ENCODE measurements at regions not wholly inside any gene's neighbourhood (a gene's known extent, or its start where the extent isn't known, plus 50 kb on each side); places are given as distances from the start of the nearest gene placed in this dataset.

DNA sequence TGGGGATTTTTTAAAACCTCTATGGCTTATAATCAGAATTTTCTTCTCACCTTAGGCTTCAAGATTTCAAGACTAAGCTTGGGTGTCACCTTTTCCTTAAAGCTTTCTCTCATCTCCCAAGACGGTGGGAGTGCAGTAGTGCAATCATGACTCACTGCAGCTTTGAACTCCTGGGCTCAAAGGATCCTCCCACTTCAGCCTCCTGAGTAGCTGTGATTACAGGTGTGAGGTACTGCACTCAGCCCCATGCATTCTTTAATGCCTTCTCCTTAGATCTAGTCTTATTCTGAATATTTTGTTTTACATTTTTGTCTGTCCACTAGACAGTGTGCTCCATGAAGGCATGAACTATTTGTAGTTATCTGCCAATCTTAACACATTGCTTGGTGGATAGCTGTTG, 55.7 kb upstream of the FAT3 start:
- H3K27ac ChIP-seq, result no peak overlapping the region
- DNase-seq, result no peak
- no peaks in the 10 kb centered on the region for H3K36me3 ChIP-seq (ENCODE audit: insufficient read depth in 1 of 2, low read depth in 1 of 2)
- H3K9me3 ChIP-seq, result no peaks in the 10 kb centered on the region
- intact Hi-C loops (cut with DNase I), result no loop called here
- no peak overlapping the region for H3K4me3 ChIP-seq
- 80 to 88% (median 83%) methylated on average over 1 of the region's 1 CpG for WGBS, 3 donors
- no peaks in the 10 kb centered on the region for H3K4me1 ChIP-seq
- H3K27me3 ChIP-seq (ENCODE audit: insufficient read depth in 3 of 3, low read length in 2 of 3), result no peaks in the 10 kb centered on the region
- TF ChIP-seq, protein P1, sequence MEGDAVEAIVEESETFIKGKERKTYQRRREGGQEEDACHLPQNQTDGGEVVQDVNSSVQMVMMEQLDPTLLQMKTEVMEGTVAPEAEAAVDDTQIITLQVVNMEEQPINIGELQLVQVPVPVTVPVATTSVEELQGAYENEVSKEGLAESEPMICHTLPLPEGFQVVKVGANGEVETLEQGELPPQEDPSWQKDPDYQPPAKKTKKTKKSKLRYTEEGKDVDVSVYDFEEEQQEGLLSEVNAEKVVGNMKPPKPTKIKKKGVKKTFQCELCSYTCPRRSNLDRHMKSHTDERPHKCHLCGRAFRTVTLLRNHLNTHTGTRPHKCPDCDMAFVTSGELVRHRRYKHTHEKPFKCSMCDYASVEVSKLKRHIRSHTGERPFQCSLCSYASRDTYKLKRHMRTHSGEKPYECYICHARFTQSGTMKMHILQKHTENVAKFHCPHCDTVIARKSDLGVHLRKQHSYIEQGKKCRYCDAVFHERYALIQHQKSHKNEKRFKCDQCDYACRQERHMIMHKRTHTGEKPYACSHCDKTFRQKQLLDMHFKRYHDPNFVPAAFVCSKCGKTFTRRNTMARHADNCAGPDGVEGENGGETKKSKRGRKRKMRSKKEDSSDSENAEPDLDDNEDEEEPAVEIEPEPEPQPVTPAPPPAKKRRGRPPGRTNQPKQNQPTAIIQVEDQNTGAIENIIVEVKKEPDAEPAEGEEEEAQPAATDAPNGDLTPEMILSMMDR (IDR thresholded peaks at IDR 0.05), result no peak
- no peak for ATAC-seq

DNA sequence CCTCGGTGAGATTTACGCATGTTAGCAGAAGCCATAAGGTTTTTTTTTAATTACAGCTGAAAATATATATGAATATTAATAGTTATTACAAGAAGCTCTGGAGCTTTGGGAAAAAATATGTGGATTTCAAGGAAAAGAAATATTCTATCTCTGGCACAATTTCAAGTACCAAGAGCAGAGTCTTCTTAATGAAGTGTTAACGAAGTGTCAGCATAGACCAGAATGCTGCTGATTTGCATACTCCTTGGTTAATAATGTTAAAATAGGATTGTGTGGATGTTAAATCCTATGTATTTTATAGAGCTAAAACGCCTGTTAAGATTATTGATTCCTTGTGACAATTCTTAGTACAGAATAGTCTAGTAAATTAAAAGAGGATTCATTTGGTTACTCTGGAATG, 57.0 kb upstream of the FAT3 start:
- ATAC-seq, result no peak
- 83 to 87% (median 85%) methylated on average over 4 of the region's 4 CpGs for WGBS, 3 donors
- no peaks in the 10 kb centered on the region for H3K9me3 ChIP-seq
- no peak overlapping the region for H3K27ac ChIP-seq
- H3K36me3 ChIP-seq (ENCODE audit: insufficient read depth in 1 of 2, low read depth in 1 of 2), result no peaks in the 10 kb centered on the region
- H3K4me1 ChIP-seq, result no peaks in the 10 kb centered on the region
- intact Hi-C loops (cut with DNase I), result no loop called here
- TF ChIP-seq, protein P1 (IDR thresholded peaks at IDR 0.05), result no peak
- no peak for DNase-seq
- no peaks in the 10 kb centered on the region for H3K27me3 ChIP-seq (ENCODE audit: insufficient read depth in 3 of 3, low read length in 2 of 3)
- no peak overlapping the region for H3K4me3 ChIP-seq

DNA sequence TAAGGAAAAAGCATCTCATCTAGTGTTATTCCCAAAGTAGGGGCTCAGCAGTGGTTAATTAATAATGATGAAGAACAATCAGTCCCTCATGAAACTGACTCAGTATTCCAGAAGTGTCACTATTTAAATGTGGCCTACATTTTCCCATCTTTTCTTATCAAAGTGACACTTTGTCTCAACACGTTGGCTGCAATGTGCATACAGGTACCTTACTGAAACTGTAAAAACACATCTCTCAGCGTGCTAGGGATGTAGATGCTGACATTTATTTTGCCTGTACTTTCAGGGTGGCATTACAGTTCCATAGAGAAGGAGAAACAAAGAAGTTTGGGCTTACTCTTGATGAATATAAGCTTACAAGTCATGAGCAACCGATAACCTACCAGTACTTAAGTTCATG, 58.3 kb upstream of the FAT3 start:
- H3K27me3 ChIP-seq (ENCODE audit: insufficient read depth in 3 of 3, low read length in 2 of 3), result no peaks in the 10 kb centered on the region
- H3K9me3 ChIP-seq, result no peaks in the 10 kb centered on the region
- ATAC-seq, result no peak
- no peak for DNase-seq
- intact Hi-C loops (cut with DNase I), result no loop called here
- H3K27ac ChIP-seq, result no peak overlapping the region
- H3K36me3 ChIP-seq (ENCODE audit: insufficient read depth in 1 of 2, low read depth in 1 of 2), result no peaks in the 10 kb centered on the region
- no peak overlapping the region for H3K4me3 ChIP-seq
- H3K4me1 ChIP-seq, result no peaks in the 10 kb centered on the region
- TF ChIP-seq, protein P1 (IDR thresholded peaks at IDR 0.05), result no peak
- 83 to 85% (median 84%) methylated on average over 3 of the region's 3 CpGs for WGBS, 3 donors

DNA sequence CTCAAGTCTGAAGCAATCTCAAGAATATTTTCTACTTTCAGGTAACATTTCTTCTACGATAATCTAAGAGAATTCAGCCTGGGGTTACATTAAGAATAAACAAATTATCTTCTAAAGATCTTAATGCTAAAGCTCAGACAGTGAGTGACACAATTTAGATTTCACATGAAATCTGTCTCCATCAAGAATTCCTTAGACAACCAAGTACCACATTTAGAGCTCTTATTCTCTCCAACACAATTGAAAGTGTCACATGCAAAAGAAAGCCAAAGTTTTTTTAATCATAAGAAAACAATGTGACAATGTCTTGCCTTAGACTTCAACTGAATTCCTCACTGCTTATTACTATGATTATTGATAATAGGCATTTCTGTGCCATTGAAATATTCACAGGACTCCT, 60.7 kb upstream of the FAT3 start:
- Histone ChIP-seq H3K9me3 (no peaks in the 10 kb centered on the region), H3K36me3 (ENCODE audit: insufficient read depth in 1 of 2, low read depth in 1 of 2) (no peaks in the 10 kb centered on the region), H3K4me1 (no peaks in the 10 kb centered on the region), H3K27ac (no peak overlapping the region), H3K4me3 (no peak overlapping the region), H3K27me3 (ENCODE audit: insufficient read depth in 3 of 3, low read length in 2 of 3) (no peaks in the 10 kb centered on the region)
- intact Hi-C loops (cut with DNase I), result no loop called here
- ATAC-seq (no peak), DNase-seq (no peak)
- 75 to 91% (median 88%) methylated on average over 1 of the region's 1 CpG for WGBS, 3 donors
- TF ChIP-seq, protein P1 (IDR thresholded peaks at IDR 0.05), result no peak

DNA sequence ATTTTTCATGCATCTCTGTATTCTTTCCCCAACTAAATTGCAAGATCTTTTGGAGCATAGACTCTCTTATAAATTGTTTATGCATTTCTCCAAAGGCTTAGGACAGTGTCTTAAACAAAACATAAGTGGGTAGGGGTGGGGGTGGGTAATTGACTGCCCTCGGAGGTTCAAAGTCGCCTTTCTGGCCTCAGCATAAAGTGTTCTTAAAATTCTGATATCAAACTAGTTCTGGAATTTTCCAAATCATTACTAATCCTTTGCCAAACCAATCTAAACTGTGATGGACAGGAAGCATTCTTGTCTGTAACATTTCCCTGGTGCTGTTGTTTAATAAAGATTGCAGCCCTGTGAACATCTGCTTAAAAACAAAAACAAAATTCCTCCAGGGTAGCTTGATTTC, 61.8 kb upstream of the FAT3 start:
- no peaks in the 10 kb centered on the region for H3K36me3 ChIP-seq (ENCODE audit: insufficient read depth in 1 of 2, low read depth in 1 of 2)
- no peaks in the 10 kb centered on the region for H3K27me3 ChIP-seq (ENCODE audit: insufficient read depth in 3 of 3, low read length in 2 of 3)
- WGBS, 3 donors, result 75 to 82% (median 81%) methylated on average over 2 of the region's 2 CpGs
- ATAC-seq, result no peak
- TF ChIP-seq, protein P1 (IDR thresholded peaks at IDR 0.05), result no peak
- H3K4me1 ChIP-seq, result no peaks in the 10 kb centered on the region
- H3K4me3 ChIP-seq, result no peak overlapping the region
- no peaks in the 10 kb centered on the region for H3K9me3 ChIP-seq
- DNase-seq, result no peak
- no peak overlapping the region for H3K27ac ChIP-seq
- intact Hi-C loops (cut with DNase I), result no loop called here

Measured in psoas muscle (tissue), 7 donors.